NCI-H1930 (cell line): ENCODE measurements at regions not wholly inside any gene's neighbourhood (a gene's known extent, or its start where the extent isn't known, plus 50 kb on each side); places are given as distances from the start of the nearest gene placed in this dataset.

Source experiments
- DNase-seq, 2 experiments: peaks; one replicate each; lab custom pipeline; 2025; lab: John Stamatoyannopoulos, UW

GRCh38 chr5:60185231-60186099, 291.9 kb upstream of the PDE4D start:
- no peak for DNase-seq

DNA sequence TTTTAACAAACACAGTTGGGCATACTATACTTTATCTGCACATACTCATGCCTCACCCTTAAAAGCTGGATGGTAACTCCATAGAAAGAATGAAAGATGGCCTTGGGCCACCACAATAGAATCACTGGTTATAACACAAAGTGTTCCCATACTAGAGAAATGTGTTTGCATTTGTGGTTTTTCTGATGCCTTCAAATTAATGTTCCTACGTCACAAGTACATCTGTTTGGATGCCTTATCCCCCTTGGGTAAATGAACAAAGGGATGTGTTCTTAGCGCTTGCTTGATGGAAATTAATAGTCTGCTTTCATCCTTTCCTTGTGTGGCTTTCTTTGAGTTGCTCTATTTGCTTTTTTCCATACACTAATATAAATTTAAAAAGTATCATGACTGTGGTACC, 291.1 kb upstream of the PDE4D start:
- DNase-seq: no peak

DNA sequence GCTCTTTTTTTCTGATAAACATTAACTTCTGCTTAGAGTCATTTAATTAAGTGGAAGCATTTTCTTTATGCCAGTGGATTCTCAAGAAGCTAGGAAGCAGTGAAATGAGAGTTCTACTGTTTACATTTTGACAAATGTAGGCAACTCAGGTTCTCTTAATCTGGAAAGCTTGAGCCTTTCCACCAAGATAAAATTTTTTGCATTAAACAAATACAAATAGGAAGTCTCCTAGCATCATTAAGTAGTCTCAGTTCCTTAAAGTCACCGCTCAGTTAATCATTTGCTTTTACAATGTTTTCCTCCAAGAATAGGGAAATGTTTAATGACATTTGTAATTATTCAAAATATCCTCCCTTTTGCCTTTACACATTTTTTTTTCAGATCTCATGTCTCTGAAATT, 290.4 kb upstream of the PDE4D start:
- no peak for DNase-seq

DNA sequence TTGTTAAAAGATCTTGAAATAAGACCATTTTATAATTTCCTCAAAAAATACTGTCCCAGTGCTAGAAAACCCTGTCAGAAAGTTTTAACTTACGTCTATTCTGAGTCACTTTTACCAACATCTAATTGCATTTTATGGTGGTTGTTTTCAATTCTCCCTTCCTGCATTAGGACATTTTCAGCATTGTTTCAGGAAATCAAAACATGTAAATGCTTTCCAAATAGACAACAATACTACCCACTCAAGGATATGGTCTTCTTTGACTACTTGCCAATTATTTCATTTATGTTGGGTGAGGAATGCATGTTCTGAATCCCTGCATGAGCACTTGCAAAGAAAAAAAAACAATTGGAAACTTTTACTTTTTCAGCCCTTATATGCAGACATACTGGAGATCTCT, 284.6 kb upstream of the PDE4D start:
- DNase-seq: no peak

GRCh38 chr5:60177596-60177995, 284.1 kb upstream of the PDE4D start:
- no peak for DNase-seq

- DNase-seq: no peak
Observed at GRCh38 chr5:60173667-60174066, 280.1 kb upstream of the PDE4D start.

DNA sequence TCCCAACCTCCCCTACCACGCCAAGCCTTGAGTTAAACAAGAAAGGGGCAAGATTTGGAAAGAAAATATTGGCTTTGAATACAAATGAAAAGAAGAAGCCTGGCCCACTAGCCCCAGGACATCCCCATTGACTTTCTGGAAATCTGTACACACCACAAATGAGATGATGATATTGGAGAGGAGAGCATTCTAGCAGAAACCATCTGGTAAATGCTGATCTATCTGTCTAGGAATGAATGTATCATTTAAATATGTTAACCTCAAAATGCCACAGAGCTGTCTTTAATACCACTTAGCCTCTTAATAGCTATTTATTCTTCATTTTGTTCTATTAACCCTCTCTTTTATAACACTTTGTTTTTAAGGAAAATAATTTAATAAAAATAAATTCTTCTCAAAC, 270.2 kb upstream of the PDE4D start:
- no peak for DNase-seq

- peak; percentile 21 to 60 for DNase-seq
Observed at GRCh38 chr5:60162441-60162840, 268.9 kb upstream of the PDE4D start.

- peak in 1 of 2 experiments; percentile 12 for DNase-seq
Observed at GRCh38 chr5:60161340-60161934, 267.9 kb upstream of the PDE4D start.

DNA sequence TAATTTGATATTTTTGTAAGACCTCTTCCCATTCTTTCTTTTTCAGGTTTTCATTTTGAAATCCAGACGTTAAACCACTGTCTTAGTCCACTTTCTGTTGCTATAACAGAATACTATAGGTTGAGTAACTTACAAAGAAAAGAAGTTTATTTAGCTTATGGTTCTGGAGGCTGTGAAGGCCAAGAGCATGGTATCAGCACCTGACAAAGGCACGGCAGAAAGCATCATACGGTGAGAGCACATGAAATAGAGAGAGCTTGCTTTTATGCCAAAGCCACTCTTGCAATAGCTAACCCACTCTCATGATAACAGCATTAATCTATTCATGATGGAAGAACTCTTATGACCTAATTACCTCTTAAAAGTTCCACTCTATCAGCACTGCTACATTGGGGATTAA, 255.6 kb upstream of the PDE4D start:
- DNase-seq: no peak

DNA sequence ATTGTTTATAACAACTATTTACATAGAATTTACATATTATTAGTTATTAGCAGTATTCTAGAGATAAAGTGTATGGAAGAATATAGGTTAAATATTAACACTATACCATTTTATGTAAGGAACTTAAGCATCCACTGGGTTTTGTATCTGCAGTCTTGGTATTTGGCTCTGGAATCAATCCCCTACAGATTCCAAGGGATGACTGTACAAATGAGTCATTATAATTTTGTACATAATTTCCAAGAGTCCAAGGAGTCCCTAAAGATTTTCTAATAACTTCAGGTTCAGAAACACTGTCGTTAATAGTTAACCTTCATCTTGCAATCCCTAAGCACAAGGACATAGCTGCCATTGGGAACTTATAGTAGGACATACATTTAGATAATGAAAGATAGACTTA, 254.8 kb upstream of the PDE4D start:
- no peak for DNase-seq

DNA sequence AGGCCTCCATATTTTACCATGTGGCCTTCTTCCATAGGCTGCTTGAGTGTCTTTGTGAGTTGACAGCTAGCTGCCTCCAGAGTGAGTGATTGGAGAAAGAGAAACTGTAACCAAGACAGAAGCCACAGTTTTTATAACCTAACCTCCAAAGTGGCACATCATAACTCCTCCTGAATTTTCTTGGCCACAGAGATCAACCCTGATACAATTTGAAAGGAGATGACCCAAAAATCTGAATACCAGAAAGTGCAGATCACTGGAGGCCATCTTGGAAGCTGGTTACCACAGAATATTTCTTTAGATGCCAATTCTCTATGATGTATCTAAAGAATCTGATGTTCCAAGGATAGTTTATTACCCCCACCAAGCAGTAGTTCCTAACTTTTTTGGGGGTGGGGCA, 254.3 kb upstream of the PDE4D start:
- no peak for DNase-seq

GRCh38 chr5:60143942-60144549, 250.5 kb upstream of the PDE4D start:
- no peak for DNase-seq

DNA sequence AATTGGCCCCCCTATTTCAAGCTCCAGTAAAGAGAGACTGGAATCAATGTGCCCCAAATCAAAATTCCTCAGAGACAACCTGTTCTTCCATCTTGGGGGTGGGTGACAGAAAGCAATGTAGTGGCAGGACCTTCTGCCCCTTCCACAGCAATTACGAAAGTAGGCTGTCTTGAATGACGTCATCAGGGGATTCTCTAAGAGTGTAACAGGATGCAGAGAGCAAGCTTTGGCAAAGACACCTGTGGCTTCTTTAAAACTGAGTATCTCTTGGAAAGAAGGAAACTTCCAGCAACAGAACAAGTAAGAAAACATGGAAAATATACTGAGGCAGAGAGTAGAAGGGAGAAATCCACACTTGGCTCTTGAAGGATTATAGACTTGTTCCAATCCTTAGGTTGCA, 247.6 kb upstream of the PDE4D start:
- DNase-seq: no peak

- no peak for DNase-seq
Observed at GRCh38 chr5:60136841-60137240, 243.3 kb upstream of the PDE4D start.

DNA sequence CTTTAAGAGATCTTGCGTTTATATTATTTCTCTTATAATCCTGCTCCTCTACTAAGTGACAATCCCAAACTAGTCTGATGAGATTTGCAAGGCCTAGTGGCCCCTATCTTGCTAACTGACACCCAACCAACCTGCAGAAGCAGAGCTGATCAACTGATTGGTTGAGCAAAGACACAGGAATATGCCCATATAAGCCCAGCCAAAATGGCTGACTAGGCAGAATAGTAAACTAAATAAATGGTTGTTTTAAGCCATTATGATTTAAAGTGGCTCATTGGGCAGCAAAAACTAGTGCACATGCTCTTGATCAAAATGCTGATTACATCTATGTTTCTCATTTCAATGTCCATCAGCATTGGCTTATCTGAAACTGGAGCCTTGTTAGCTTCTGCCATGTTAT, 238.0 kb upstream of the PDE4D start:
- DNase-seq: no peak

DNA sequence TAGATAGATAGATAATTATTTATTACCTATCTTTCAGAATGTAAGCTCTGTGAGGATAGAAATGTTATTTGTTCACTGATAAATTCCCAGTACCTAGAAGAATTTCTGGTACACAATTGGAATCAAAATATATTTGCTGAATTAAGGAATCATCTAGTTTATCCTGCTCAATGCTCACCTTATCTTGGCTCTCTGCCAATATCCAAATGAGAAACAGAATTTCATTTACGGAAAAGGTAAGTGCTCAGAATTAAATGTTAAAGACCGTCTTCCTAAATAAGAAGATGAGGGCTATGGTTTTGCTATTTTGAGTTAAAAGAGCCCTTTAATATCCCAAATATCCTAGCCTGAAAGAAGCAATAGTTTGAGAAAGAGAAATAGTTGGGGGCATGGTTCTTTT, 232.1 kb upstream of the PDE4D start:
- no peak for DNase-seq

DNA sequence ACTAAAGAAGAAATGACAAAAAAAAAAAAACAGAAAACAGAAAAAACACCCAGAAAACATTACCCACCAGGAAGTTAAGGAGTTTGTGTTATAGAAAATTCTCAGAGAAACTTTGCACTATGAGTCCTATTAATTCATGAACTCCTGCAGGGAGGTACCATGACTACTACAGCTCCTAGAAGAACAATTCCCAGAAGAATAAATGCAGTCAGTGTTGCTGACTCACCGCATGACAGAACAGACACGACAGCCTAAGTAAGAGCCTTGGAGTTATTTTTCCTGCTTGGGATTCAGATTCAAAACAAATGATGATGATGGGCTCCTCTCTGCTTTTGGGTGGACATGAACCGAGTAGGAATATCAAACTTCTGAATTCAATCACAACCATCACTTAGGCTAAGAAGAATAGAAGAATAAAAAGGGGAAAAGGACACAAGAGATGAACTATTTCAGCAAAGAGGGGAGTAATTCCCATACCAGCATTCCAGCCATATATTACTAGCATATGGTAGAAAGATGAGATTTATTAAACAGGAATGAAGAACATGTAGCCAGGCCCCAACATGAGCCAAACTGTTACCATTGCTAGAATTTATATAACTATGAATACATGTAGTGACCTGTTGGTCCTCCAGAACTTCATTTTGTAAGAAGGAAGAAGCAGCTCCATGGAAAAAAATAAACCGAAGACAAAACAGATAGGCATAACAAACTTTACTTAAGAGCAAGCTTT, 209.6 kb upstream of the PDE4D start:
- DNase-seq: no peak

GRCh38 chr5:60101573-60101972, 208.0 kb upstream of the PDE4D start:
- no peak for DNase-seq

DNA sequence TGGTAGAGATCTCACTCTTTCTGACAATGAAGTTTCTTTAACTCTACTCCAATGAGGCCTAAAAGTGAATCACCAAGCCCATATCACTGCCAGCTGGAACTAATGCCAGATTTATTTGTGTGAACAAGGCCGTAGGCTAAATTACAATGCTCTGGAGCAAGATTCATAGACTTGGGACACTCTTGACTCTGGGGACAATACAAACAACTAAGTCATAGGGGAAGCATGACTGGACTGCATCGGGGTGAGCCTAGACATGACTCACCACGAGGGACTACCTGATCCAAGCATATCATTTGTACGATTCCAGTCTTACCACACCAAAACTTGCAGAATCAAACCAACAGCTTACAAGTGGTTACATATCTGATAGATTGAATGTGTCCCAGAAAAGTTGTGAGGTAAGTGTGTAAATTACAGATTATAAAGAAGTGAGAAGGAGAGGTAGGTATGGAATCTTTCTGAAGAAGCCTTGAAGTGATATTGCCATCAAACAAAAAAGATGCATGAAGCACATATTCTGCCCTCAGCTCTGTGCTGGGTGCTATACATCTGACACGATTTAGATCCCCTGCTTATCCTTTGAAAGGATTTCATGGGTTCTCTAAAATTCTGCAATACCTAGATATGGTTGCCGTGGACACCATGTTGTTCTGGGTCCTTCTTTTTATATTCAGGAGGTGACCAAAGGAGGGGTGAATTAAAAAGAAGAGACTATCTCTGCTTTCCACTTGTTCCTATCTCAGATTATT, 199.3 kb upstream of the PDE4D start:
- DNase-seq: no peak

DNA sequence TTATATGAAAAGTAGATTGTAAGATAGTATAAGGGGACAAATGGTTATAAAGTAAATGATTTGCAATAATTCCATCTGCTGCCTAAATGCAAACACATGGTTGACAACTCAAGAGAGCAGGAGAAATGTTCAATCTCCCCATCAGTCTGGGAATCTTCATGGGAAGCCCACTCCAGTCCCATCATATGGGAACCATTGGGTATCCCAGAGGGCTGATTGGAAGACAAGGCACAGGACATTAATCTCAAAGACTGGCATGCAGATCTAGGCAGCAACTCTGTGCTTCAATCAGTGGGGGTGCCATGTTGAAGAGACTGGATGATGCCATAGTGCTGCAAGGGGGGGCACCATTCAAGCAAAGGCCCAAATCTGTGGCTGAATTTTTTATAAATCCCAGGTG, 193.1 kb upstream of the PDE4D start:
- no peak for DNase-seq

DNA sequence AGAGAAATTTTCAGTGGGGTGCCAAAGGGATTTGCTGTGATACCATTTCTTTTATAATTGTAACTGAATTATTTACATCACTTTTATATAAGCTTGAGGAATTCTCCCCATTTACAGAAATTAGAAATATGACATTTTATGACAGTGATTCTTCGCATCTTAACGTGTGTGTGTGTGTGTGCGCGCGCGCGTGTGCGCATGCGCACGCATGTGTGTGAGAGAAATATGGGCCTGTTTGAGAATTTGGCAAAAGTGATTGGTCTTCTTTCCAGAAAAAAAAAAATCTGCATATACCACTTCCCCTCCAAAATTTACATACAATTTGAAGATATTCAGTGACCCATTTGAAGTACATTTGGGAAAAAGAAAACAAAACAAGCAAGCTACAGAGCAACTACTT, 190.7 kb upstream of the PDE4D start:
- DNase-seq: no peak
